HL-60/S4 treated with phorbol 12-myristate 13-acetate at 8.2 ng/mL for 4 days and 3 days (cell line): ENCODE measurements at regions not wholly inside any gene's neighbourhood (a gene's known extent, or its start where the extent isn't known, plus 50 kb on each side); places are given as distances from the start of the nearest gene placed in this dataset.

Experiments
- in situ Hi-C: fragments of 300-500 bp; cut with MboI; formaldehyde crosslinking; loops from 2 replicates; pipeline ENCODE4 v1.15.0; 2022; ENCODE audit warnings: low sequenced_read_pairs

GRCh38 chr17:79303641-79304205 lies 229.1 kb downstream of the ENGASE start:
- in situ Hi-C loops: no loop called here

GRCh38 chr17:79301469-79301868 lies 226.8 kb downstream of the ENGASE start:
- in situ Hi-C loops: no loop called here

GRCh38 chr17:79299349-79299748 lies 224.7 kb downstream of the ENGASE start:
- in situ Hi-C loops: no loop called here

GRCh38 chr17:79298799-79299198 lies 224.2 kb downstream of the ENGASE start:
- in situ Hi-C loops: no loop called here

GRCh38 chr17:79296243-79296642 lies 221.6 kb downstream of the ENGASE start:
- in situ Hi-C loops: no loop called here

- in situ Hi-C loops: no loop called here
Observed at GRCh38 chr17:79295307-79295706, 220.7 kb downstream of the ENGASE start.

GRCh38 chr17:79294459-79295071 lies 219.9 kb downstream of the ENGASE start:
- in situ Hi-C loops: no loop called here

- in situ Hi-C loops: no loop called here
Observed at GRCh38 chr17:79292501-79292900, 217.9 kb downstream of the ENGASE start.

- in situ Hi-C loops: no loop called here
Observed at GRCh38 chr17:79291391-79291790, 216.8 kb downstream of the ENGASE start.

GRCh38 chr17:79290726-79291125 lies 216.1 kb downstream of the ENGASE start:
- in situ Hi-C loops: no loop called here

GRCh38 chr17:79288950-79289349 lies 214.3 kb downstream of the ENGASE start:
- in situ Hi-C loops: no loop called here

GRCh38 chr17:79286440-79286839 lies 211.8 kb downstream of the ENGASE start:
- in situ Hi-C loops: no loop called here

GRCh38 chr17:79285973-79286372 lies 211.3 kb downstream of the ENGASE start:
- in situ Hi-C loops: no loop called here

- in situ Hi-C loops: no loop called here
Observed at GRCh38 chr17:79282294-79282693, 207.7 kb downstream of the ENGASE start.

- in situ Hi-C loops: no loop called here
Observed at GRCh38 chr17:79281803-79282202, 207.2 kb downstream of the ENGASE start.

- in situ Hi-C loops: no loop called here
Observed at GRCh38 chr17:79280866-79281572, 206.4 kb downstream of the ENGASE start.

GRCh38 chr17:79280010-79280409 lies 205.4 kb downstream of the ENGASE start:
- in situ Hi-C loops: no loop called here

GRCh38 chr17:79279320-79279719 lies 204.7 kb downstream of the ENGASE start:
- in situ Hi-C loops: no loop called here

GRCh38 chr17:79276821-79277220 lies 202.2 kb downstream of the ENGASE start:
- in situ Hi-C loops: no loop called here

GRCh38 chr17:79273660-79274059 lies 199.0 kb downstream of the ENGASE start:
- in situ Hi-C loops: no loop called here

GRCh38 chr17:79272666-79273219 lies 198.1 kb downstream of the ENGASE start:
- in situ Hi-C loops: no loop called here

GRCh38 chr17:79272220-79272619 lies 197.6 kb downstream of the ENGASE start:
- in situ Hi-C loops: no loop called here
